ENCODE measurements at regions not wholly inside any gene's neighbourhood (a gene's known extent, or its start where the extent isn't known, plus 50 kb on each side); places are given as distances from the start of the nearest gene placed in this dataset.

DNA sequence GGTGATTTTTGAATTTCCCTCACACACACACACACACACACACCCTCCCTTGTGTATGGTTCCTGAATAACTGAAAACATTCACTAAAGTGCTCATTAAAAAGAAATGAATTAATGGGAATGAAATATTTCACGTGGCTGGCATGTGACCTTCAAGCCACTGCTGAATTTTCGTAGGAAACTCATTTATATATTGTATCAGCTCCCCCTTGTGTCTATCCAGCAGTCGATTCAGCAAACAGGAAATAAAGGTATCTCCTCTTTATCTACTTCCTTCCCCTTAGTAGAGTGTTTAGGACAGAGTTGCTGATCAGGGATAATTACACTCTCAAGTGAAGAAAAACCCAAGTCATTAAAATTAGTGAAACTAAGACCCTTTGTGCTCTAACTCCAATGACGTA lies 912.6 kb upstream of the LCORL start:
- DNase-seq (ENCODE audit: low read depth) = no peak
- no peak overlapping the region for H3K4me3 ChIP-seq (ENCODE audit: low read depth, low read length)
- H3K27me3 ChIP-seq (ENCODE audit: control insufficient read depth, insufficient read depth, low read length) = no peaks in the 10 kb centered on the region
- TF ChIP-seq, protein P1, sequence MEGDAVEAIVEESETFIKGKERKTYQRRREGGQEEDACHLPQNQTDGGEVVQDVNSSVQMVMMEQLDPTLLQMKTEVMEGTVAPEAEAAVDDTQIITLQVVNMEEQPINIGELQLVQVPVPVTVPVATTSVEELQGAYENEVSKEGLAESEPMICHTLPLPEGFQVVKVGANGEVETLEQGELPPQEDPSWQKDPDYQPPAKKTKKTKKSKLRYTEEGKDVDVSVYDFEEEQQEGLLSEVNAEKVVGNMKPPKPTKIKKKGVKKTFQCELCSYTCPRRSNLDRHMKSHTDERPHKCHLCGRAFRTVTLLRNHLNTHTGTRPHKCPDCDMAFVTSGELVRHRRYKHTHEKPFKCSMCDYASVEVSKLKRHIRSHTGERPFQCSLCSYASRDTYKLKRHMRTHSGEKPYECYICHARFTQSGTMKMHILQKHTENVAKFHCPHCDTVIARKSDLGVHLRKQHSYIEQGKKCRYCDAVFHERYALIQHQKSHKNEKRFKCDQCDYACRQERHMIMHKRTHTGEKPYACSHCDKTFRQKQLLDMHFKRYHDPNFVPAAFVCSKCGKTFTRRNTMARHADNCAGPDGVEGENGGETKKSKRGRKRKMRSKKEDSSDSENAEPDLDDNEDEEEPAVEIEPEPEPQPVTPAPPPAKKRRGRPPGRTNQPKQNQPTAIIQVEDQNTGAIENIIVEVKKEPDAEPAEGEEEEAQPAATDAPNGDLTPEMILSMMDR (IDR thresholded peaks at IDR 0.05; ENCODE audit: insufficient read depth, low read length, poor library complexity, severe bottlenecking) = no peak
- no peaks in the 10 kb centered on the region for H3K36me3 ChIP-seq (ENCODE audit: control insufficient read depth, insufficient read depth, low read length)

DNA sequence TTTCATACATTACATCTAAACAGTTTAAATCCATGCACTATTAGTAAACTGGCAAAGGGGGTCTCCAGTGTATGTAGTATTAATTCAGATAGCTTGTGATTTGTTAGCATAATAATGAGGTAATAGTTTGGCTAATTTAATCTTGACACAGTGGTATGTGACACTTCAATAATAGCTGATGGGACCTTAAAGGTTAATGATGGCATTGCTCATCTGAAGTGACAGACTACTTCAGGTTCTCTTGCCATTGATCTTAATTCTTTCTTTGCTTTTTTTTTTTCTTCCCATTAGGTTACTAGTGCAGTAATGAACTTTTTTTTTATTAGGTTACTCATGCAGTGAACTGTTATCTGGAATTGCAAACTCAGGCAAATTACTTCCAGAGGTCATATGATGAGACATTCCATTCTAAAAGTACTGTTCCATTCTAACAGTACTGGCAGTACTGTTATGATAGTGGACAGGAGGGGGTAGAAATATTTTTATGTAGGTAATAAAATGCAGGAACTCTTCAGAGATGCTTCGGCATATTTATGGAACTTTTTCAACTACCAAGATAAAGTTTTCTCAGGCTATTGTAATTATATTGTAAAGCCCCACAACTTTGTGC lies 911.3 kb upstream of the LCORL start:
- Histone ChIP-seq H3K4me3 (ENCODE audit: low read depth, low read length) (no peak overlapping the region), H3K36me3 (ENCODE audit: control insufficient read depth, insufficient read depth, low read length) (no peaks in the 10 kb centered on the region), H3K27me3 (ENCODE audit: control insufficient read depth, insufficient read depth, low read length) (no peaks in the 10 kb centered on the region)
- TF ChIP-seq, protein P1 (IDR thresholded peaks at IDR 0.05; ENCODE audit: insufficient read depth, low read length, poor library complexity, severe bottlenecking) = no peak
- no peak for DNase-seq (ENCODE audit: low read depth)

DNA sequence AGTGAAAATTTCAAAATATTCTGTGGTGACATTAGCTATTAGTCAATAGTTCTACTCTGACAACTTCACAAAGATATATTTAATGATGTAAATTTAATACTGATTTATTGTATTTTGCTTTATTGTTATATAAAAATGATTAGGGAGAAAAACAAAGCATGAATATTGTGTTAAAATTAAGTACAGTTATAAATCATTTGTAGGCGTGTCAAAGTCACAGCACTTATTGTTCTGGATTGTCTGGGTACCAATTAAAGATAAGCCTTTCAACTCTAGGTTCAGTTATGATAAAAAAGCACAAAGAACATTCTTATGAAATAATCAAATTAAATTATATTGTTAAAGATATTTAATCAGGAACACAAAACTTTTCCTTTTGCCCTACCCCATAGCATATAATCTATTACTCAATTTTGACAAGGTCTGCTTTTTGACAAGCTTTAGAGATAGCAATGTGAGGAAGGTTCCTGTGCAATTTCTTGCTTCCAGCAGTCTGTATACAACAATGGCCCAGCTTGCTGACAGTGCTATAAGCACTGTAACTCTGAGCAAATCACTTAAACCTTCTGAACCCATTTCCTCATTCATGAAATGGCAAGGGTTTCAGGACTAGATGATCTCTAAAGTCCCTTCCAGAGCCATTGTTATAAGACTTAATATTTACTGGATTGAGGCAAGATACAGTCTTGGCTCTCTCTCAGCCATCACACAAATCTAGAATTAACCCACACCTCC lies 910.3 kb upstream of the LCORL start:
- Histone ChIP-seq H3K27me3 (ENCODE audit: control insufficient read depth, insufficient read depth, low read length) (no peaks in the 10 kb centered on the region), H3K36me3 (ENCODE audit: control insufficient read depth, insufficient read depth, low read length) (no peaks in the 10 kb centered on the region), H3K4me3 (ENCODE audit: low read depth, low read length) (no peak overlapping the region)
- TF ChIP-seq, protein P1 (IDR thresholded peaks at IDR 0.05; ENCODE audit: insufficient read depth, low read length, poor library complexity, severe bottlenecking) = no peak
- no peak for DNase-seq (ENCODE audit: low read depth)

DNA sequence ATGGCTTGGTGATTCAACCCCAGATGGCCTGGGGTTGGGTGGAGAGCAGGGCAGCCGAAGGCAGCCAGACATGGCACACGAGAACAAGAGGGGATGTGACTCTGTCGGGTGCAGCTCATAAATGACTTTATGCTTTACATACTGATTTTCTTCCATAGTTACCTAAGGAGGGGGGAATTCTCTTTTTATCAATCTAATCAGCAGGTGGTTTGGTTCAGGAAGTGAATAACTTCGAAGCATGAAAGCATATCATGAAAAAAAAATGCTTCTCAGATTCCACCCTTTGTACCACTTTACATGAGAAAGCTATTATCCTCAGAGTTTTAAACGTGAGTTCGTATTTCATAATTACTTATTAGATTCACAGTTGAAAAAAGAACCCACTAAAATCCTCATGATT lies 908.9 kb upstream of the LCORL start:
- H3K27me3 ChIP-seq (ENCODE audit: control insufficient read depth, insufficient read depth, low read length) = no peaks in the 10 kb centered on the region
- TF ChIP-seq, protein P1 (IDR thresholded peaks at IDR 0.05; ENCODE audit: insufficient read depth, low read length, poor library complexity, severe bottlenecking) = no peak
- no peak for DNase-seq (ENCODE audit: low read depth)
- H3K4me3 ChIP-seq (ENCODE audit: low read depth, low read length) = no peak overlapping the region
- H3K36me3 ChIP-seq (ENCODE audit: control insufficient read depth, insufficient read depth, low read length) = no peaks in the 10 kb centered on the region

DNA sequence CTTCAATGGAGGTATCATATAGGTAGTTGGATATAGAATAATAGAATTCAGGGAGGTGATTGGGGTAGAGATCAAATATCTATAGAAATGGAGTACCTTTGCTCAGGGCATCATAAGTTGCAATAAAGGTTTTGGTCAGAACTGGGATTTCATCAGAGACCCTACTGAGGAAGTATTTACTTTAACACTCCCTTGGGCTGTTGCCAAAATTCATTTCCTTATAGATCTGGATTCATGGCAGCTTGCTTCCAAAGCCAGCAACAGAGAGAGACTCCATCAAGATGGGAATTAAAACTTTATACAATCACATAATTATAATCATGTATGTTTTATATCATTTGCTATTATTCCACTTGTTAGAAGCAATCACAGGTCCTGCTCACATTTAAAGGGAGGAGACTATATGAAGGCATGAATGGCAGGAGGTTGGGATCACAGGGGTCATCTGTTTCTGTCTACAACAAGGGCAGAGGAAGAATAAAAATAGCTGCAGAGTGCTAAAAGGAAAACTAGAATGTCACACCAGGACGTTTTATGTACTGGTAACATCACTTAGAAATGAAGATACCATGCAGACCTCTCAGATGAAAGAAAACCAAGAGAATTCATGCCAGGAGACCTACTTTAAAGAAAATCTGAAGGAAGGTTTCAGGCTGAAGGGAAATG lies 902.1 kb upstream of the LCORL start:
- no peaks in the 10 kb centered on the region for H3K27me3 ChIP-seq (ENCODE audit: control insufficient read depth, insufficient read depth, low read length)
- no peaks in the 10 kb centered on the region for H3K36me3 ChIP-seq (ENCODE audit: control insufficient read depth, insufficient read depth, low read length)
- no peak for DNase-seq (ENCODE audit: low read depth)
- TF ChIP-seq, protein P1 (IDR thresholded peaks at IDR 0.05; ENCODE audit: insufficient read depth, low read length, poor library complexity, severe bottlenecking) = no peak
- no peak overlapping the region for H3K4me3 ChIP-seq (ENCODE audit: low read depth, low read length)
